Fibroblast of lung (primary cell): ENCODE measurements at regions not wholly inside any gene's neighbourhood (a gene's known extent, or its start where the extent isn't known, plus 50 kb on each side); places are given as distances from the start of the nearest gene placed in this dataset.
A peak's percentile ranks its signal among the peaks of the same experiment; 100 is the strongest.

Experiments used
- DNase-seq, 2 donors: peaks; one replicate each; pipeline versions ENCODE4 v3.0.0 to v3.0.0-alpha.2; 2010; ENCODE audit warnings: low read depth in 2 of 2
- H2AFZ ChIP-seq: 2 replicates; pipeline ENCODE4 v1.5.1; 2012; ENCODE audit warnings: low read length, control low read depth, inconsistent platforms
- H3K27ac ChIP-seq: 2 replicates; pipeline ENCODE4 v1.5.1; 2011; ENCODE audit warnings: low read length, control low read depth; ENCODE audit not compliant: insufficient read depth
- H3K27me3 ChIP-seq: 2 replicates; pipeline ENCODE4 v1.5.1; 2011; ENCODE audit warnings: mild to moderate bottlenecking, low read length; ENCODE audit not compliant: control insufficient read depth, insufficient read depth
- H3K36me3 ChIP-seq: 2 replicates; pipeline ENCODE4 v1.5.1; 2011; ENCODE audit warnings: low read length; ENCODE audit not compliant: control insufficient read depth, insufficient read depth
- H3K4me1 ChIP-seq: 2 replicates; pipeline ENCODE4 v1.5.1; 2011; ENCODE audit warnings: low read length; ENCODE audit not compliant: control insufficient read depth, insufficient read depth; ENCODE audit errors: extremely low read depth
- H3K4me2 ChIP-seq: 2 replicates; pipeline ENCODE4 v1.5.1; 2011; ENCODE audit warnings: low read length, control low read depth; ENCODE audit not compliant: insufficient read depth; ENCODE audit errors: extremely low read depth
- H3K4me3 ChIP-seq, 4 experiments: fragments of 200-600 bp in 1 of 4; sonication (generic) in 1 of 4; replicated peaks in 1 of 4; 2 replicates each; pipeline ENCODE4 v1.5.1; 2011 to 2016; ENCODE audit warnings: low read length in 4 of 4, low read depth in 3 of 4, mild to moderate bottlenecking in 3 of 4, control low read depth in 2 of 4, inconsistent platforms in 1 of 4, mixed read lengths in 1 of 4; ENCODE audit not compliant: insufficient read depth in 1 of 4; ENCODE audit errors: control extremely low read depth in 1 of 4
- H3K79me2 ChIP-seq: 2 replicates; pipeline ENCODE4 v1.5.1; 2012; ENCODE audit warnings: mild to moderate bottlenecking, low read length, inconsistent platforms; ENCODE audit not compliant: control insufficient read depth, insufficient read depth
- H3K9ac ChIP-seq: 2 replicates; pipeline ENCODE4 v1.5.1; 2011; ENCODE audit warnings: mild to moderate bottlenecking, low read length, control low read depth; ENCODE audit not compliant: insufficient read depth
- H3K9me3 ChIP-seq: 2 replicates; pipeline ENCODE4 v1.5.1; 2012; ENCODE audit warnings: low read depth, low read length; ENCODE audit not compliant: control insufficient read depth, insufficient read depth
- H4K20me1 ChIP-seq: 2 replicates; pipeline ENCODE4 v1.5.1; 2011; ENCODE audit warnings: low read length; ENCODE audit not compliant: control insufficient read depth, insufficient read depth; ENCODE audit errors: extremely low read depth
- EZH2 ChIP-seq: IDR thresholded peaks from 2 replicates; pipeline ENCODE4 v1.5.1; 2012; ENCODE audit warnings: low read length, control low read depth, mild to moderate bottlenecking; ENCODE audit errors: missing control alignments
- TF ChIP-seq, protein P1 (sequence below), 2 donors: IDR thresholded peaks in 1 of 2; conservative IDR thresholded peaks in 1 of 2; 1 replicate in 1 of 2; 2 replicates in 1 of 2; pipeline ENCODE4 v1.5.1; 2011 to 2012; ENCODE audit warnings: low read length in 2 of 2, control low read depth in 1 of 2, inconsistent platforms in 1 of 2, low read depth in 1 of 2, mild to moderate bottlenecking in 1 of 2

DNA sequence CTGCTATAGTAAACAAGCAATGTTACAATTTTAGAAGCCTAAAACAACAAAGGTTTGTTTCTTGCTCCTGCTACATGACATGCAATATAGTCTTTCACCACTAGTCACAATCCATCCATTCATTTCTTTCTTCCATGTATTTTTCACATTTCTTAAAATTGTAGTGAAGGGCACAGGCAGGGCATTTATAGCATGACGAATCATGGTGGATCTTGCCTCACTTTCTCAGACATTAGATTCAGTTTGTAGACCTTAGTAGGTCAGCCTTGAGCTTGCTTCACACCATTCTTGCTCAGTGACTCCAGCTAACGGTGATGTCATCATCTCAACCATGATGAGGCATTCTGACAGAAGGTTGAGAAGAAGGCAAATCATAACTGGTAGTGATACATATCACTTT is 546.8 kb downstream of the TBL1XR1 start:
- peak; percentile 12 to 17 for DNase-seq

DNA sequence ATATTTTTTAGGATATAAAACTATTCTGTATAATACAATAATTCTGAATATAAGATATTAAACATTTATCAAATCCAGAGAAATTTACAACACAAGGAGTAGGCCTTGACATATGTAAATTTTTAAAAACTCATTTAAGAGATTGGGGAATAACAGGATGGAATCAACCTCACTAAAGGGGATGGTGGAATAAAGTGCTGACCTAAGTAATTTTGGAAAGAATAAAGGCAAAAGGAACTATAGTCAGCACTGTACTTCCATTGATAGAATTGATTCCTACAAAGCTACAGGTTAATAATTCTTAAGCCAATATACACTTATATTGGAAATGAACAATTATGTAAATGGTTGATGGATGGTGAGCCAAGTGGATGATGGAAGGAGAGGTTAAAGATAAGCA is 549.3 kb downstream of the TBL1XR1 start:
- H3K79me2 ChIP-seq = no peaks in the 10 kb centered on the region
- DNase-seq = no peak
- H4K20me1 ChIP-seq = no peaks in the 10 kb centered on the region
- no peak for TF ChIP-seq EZH2
- TF ChIP-seq, protein P1, sequence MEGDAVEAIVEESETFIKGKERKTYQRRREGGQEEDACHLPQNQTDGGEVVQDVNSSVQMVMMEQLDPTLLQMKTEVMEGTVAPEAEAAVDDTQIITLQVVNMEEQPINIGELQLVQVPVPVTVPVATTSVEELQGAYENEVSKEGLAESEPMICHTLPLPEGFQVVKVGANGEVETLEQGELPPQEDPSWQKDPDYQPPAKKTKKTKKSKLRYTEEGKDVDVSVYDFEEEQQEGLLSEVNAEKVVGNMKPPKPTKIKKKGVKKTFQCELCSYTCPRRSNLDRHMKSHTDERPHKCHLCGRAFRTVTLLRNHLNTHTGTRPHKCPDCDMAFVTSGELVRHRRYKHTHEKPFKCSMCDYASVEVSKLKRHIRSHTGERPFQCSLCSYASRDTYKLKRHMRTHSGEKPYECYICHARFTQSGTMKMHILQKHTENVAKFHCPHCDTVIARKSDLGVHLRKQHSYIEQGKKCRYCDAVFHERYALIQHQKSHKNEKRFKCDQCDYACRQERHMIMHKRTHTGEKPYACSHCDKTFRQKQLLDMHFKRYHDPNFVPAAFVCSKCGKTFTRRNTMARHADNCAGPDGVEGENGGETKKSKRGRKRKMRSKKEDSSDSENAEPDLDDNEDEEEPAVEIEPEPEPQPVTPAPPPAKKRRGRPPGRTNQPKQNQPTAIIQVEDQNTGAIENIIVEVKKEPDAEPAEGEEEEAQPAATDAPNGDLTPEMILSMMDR (conservative IDR thresholded peaks at IDR 0.05 in 1 of 2, IDR thresholded peaks at IDR 0.05 in 1 of 2; ENCODE audit: low read depth in 1 of 2, low read length in 2 of 2) = no peak
- no peaks in the 10 kb centered on the region for H3K4me1 ChIP-seq
- H2AFZ ChIP-seq = no peak overlapping the region
- no peaks in the 10 kb centered on the region for H3K36me3 ChIP-seq
- no peak overlapping the region for H3K9ac ChIP-seq
- no peaks in the 10 kb centered on the region for H3K9me3 ChIP-seq
- no peak overlapping the region for H3K4me2 ChIP-seq
- no peak overlapping the region for H3K27ac ChIP-seq
- no peak overlapping the region for H3K4me3 ChIP-seq
- H3K27me3 ChIP-seq = no peaks in the 10 kb centered on the region

More for the DNA sequence above, 546.8 kb downstream of the TBL1XR1 start:
- Histone ChIP-seq H3K27me3 (no peaks in the 10 kb centered on the region), H3K79me2 (no peaks in the 10 kb centered on the region), H3K4me2 (no peak overlapping the region), H3K4me1 (no peaks in the 10 kb centered on the region), H3K9ac (no peak overlapping the region), H4K20me1 (no peaks in the 10 kb centered on the region), H2AFZ (no peak overlapping the region), H3K36me3 (no peaks in the 10 kb centered on the region), H3K9me3 (no peaks in the 10 kb centered on the region), H3K27ac (no peak overlapping the region), H3K4me3 (no peak overlapping the region)
- TF ChIP-seq, protein P1 (conservative IDR thresholded peaks at IDR 0.05 in 1 of 2, IDR thresholded peaks at IDR 0.05 in 1 of 2; ENCODE audit: low read depth in 1 of 2, low read length in 2 of 2) = no peak
- no peak for TF ChIP-seq EZH2

DNA sequence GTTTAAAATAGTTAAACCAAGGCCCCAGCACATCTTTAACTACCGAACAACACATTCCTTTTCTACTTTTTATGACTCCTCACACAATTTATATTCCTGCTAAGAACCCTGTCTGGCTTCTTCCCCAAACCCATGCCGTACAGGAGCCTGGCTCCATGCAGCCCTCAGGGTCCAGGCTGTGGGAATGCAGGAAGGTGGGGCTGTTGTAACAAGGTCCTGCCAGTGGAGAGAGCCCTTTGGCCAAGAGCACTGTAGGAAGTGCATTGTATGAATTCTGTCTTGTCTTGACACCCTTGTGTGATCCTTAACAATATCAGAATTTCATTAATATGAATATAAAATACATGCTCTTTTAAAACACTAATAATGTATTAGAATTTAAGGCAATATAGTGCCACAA is 563.8 kb downstream of the TBL1XR1 start:
- no peak overlapping the region for H3K4me3 ChIP-seq
- DNase-seq = no peak
- TF ChIP-seq EZH2 = no peak
- TF ChIP-seq, protein P1 (conservative IDR thresholded peaks at IDR 0.05 in 1 of 2, IDR thresholded peaks at IDR 0.05 in 1 of 2; ENCODE audit: low read depth in 1 of 2, low read length in 2 of 2) = no peak
- H3K27me3 ChIP-seq = no peaks in the 10 kb centered on the region
- H3K9me3 ChIP-seq = no peaks in the 10 kb centered on the region
- no peaks in the 10 kb centered on the region for H3K79me2 ChIP-seq
- H2AFZ ChIP-seq = no peak overlapping the region
- no peaks in the 10 kb centered on the region for H3K4me1 ChIP-seq
- H3K9ac ChIP-seq = no peak overlapping the region
- no peak overlapping the region for H3K4me2 ChIP-seq
- no peaks in the 10 kb centered on the region for H3K36me3 ChIP-seq
- H3K27ac ChIP-seq = no peak overlapping the region
- no peaks in the 10 kb centered on the region for H4K20me1 ChIP-seq
